EH (cell line): ENCODE measurements at regions not wholly inside any gene's neighbourhood (a gene's known extent, or its start where the extent isn't known, plus 50 kb on each side); places are given as distances from the start of the nearest gene placed in this dataset.

Experiments used
- DNase-seq: peaks from one replicate; pipeline ENCODE4 v3.0.0-alpha.2; 2015; ENCODE audit warnings: low read depth

- DNase-seq, result peak; percentile 95
These were observed 81.3 kb downstream of the CDC42EP3 start for GRCh38 chr2:37590119-37590571.
